GM18873 (cell line): ENCODE measurements at regions not wholly inside any gene's neighbourhood (a gene's known extent, or its start where the extent isn't known, plus 50 kb on each side); places are given as distances from the start of the nearest gene placed in this dataset.
"Not testable (repeated sequence)": the region's sequence is repeated elsewhere in the genome, so short reads cannot be mapped to it uniquely, and the experiment has no call there.

Experiments used
- ATAC-seq: cut with Tn5 transposase; IDR thresholded peaks from one replicate; pipeline ENCODE4 v1.9.1; 2021; ENCODE audit warnings: mild to moderate bottlenecking, moderate library complexity, moderate number of reproducible peaks; ENCODE audit not compliant: unreplicated experiment, low FRiP score

GRCh38 chr16:29139901-29140855 lies 155.3 kb downstream of the LAT start:
- ATAC-seq: not testable (repeated sequence)

- ATAC-seq: no peak
Observed at GRCh38 chr16:29139261-29139802, 154.5 kb downstream of the LAT start.

DNA sequence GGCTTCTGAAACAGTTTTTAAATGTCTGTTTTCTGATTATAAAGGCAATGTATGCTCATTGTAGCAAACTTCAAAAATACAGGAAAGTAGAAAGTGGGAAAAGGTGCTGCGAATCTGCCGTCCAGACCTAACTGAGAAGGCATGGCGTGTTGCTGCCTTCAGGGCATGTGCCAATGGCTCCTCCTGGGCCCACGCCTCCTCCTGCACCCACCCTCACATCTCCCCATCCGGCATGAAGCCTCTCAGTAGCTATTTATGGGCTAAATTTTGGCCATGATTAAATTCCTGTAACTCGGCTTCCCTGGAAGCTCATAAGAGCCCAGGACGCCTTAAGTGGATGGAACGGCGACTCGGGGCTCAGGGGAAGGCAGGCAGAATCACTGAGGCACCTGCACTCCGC lies 153.8 kb downstream of the LAT start:
- not testable (repeated sequence) for ATAC-seq

DNA sequence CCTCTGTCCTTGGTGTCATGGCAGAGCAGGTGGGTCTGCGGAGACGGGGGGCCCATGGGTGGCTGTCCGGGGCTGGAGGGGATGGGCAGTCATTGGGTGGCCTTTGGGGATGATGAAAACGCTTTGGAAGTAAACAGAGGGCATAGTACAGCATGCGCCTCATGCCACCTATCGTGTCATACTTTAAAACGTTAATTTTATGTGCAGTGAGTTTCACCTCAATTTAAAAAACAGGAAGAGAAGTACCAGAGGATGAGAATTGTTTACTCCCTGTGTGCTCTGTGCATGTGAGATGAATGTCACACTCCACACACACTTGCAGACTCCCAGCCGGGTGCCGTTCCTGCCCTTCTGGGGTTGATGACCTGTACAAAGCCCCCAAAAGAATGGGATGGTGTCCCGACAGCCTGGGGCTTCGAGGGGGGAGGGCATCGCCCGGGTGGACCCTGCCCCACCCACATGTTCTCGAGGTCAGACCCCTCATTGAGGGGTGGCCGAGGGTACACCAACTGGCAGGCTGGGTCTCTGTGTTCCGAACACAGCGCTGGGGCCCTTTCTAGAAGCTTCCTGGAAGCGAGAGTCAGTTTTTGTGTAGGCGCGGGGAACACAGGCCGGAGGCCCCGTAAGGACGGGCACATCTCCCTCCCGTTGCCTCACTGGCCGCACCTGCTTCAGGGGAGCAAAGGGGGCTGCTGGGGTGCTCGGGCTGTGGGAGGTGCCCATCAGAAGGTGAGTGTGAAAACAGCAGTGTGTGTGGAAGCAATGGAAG lies 153.2 kb downstream of the LAT start:
- not testable (repeated sequence) for ATAC-seq

DNA sequence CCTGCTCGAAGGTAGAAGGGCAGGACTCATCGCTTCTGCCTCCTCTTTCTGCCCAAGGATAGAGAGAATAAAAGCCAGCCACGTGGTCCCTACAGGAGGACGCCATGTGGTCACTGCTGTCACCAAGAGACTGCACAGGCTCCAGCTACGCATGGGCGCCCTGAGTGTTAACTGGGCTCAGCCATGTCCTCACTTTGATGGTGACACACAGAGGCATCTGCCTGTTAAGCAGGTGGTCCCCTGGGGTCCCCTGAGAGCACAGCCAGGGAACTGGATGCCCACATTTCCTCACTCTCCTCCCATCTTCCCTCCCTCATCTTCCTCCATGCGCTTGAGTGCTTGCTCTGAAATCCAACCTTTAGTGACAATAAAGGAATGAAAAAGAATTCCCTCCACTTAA lies 152.6 kb downstream of the LAT start:
- ATAC-seq: not testable (repeated sequence)

- not testable (repeated sequence) for ATAC-seq
Observed at GRCh38 chr16:29136916-29137315, 152.1 kb downstream of the LAT start.

- ATAC-seq: not testable (repeated sequence)
Observed at GRCh38 chr16:29136046-29136696, 151.3 kb downstream of the LAT start.

- not testable (repeated sequence) for ATAC-seq
Observed at GRCh38 chr16:29135098-29135497, 150.2 kb downstream of the LAT start.

GRCh38 chr16:29133681-29134430 lies 149.0 kb downstream of the LAT start:
- ATAC-seq: not testable (repeated sequence)

DNA sequence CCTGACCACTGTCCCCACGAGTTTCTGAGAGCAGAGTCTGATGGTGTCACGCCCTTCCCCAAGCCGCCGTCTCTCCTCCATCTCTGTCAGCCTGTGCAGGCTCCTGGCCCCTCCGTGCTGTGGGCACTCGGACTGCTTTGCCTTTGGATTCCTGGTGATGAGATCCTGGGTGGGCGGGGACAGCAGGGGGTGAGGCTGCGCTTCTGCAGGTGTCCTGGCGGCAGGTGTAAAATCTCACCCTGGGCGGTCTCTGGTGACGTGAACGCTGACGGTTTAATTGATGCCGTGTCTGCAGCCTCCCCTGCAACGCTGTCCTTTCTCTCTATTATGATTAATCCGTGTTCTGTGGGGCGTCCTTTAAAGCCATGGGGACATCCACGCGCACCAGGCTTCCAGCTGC lies 148.0 kb downstream of the LAT start:
- not testable (repeated sequence) for ATAC-seq

GRCh38 chr16:29132444-29132843 lies 147.6 kb downstream of the LAT start:
- not testable (repeated sequence) for ATAC-seq

DNA sequence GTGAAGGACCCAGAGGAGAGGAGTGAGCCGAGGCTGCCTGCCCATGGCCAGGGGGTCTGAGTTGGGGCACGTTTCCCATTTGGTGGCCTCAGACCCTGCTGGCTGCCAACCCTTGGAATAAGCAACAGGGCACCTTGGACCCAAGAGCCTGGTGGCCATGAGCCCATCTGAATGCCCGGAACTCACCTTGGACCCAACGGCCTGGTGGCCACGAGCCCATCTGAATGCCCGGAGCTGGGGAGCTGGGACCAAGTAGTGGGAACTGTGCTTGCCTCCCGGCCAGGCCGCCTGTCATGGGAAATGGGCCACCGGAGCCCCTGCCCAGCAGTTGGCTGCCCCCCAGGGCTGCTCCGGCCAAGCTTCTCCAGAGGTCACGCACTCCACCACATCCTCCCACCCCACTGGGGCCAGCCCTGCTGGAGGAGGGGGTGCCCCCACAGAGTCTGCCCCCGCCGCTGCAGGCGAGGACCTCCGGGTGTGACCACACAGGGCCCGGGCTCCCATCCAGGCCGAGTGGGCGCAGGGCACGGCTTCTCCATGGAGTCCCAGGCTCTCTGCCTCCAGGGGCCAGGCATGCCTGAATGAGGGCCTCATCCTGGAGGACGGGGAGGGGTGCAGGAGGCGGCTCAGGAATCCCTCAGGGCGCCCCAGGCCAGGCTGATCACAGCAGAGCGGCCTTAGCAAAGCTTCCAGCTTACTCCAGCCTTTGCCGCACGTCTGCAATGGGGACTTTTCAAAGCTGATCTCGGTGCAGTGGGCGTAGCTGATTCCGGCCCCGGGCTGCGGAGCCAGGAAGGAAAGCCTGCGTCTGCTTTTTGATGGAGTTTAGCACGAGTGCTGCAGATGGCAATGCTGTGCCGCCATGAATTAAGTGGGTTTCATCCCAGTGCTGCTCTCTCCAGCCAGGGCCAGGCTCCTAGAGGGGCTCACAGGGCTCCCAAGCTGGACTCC lies 146.3 kb downstream of the LAT start:
- ATAC-seq: not testable (repeated sequence)

DNA sequence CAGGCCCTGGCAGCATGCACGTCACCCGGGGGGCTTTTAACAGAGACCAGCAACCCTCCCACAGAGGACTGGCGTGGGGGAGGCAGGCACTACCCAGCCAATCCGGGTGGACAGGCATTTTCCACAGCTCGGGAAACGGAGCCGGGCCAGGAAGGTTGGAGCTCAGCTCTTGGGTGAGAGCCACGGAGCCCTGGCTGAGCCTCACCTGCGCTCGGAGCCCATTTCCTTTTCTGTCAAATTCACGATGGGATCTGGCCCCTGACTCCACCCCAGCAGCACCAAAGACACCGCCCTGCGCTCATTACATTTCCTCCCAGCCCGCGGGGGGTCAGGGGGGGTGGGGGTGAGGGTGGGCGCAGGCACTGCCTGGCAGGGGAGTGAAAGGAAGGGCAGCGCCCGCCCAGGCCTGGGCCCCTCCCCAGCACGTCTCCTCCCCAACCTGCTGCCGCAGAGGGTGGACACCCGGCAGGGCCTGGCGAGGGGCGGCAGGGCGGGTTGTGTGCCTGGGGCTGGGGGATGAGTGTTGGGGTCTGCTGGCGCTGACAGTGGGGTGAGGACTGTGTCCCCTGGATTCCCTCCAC lies 145.4 kb downstream of the LAT start:
- ATAC-seq: not testable (repeated sequence)

DNA sequence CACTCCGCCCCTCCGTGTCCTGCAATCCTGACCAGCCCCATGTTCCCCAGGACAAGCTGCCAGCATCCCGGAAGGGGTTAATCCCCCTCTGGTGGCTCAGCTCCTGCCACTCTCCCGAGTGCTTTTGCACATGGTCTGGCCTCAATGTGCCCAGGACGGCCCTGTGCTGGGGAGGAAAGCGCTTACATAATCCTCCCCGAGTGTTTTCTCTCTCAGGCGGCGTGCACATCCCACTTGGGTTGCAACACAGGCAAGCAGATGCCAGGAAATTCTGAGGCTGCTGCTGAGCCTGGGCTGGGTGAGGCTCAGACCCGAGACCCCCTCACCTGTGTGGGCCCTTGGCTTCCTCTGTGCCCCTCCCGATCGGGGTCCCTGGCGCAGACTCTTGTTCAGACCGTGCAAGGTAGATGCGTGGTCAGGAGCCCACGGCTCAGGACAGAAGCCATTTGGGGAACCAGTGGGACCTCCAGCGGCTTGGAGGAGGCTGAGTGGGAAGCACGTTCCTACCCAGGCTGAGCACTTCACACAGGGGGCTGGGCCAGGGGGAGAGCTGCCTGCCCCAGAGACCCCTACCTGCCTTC lies 144.7 kb downstream of the LAT start:
- not testable (repeated sequence) for ATAC-seq

DNA sequence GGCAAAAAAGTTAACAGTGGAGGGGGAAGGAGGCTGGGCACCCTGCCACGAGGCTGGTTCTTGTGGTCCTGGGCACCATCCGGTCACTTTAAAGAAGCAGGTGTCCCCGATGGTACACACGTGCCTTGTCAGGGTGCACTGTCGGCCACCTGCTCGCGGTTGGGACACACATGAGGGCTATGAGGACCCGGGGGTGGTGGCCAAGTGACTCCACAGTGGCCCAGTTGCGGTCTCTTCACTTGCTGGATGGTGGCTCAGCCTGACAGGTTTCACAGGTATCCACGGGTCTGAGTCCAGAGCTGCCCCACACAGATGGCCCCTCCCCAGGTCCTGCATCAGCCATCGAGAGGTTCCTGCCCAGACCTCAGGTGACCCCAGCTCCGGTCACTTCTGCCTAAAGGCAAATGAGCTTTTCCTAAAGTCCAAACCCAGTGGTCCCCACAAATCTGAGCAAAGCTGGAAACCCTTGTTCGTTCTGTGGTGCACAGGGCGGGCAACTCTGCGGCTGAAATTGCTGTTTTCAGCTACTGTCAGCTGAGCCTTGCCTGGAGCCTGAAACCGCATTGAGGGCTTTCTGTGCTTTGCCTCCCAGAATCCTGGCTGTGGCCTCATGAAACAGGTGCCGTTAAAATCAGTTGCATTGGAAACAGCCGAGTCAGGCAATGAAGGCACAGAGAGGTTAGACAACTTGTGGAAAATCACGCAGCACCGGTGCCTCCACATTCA lies 144.0 kb downstream of the LAT start:
- ATAC-seq: not testable (repeated sequence)

DNA sequence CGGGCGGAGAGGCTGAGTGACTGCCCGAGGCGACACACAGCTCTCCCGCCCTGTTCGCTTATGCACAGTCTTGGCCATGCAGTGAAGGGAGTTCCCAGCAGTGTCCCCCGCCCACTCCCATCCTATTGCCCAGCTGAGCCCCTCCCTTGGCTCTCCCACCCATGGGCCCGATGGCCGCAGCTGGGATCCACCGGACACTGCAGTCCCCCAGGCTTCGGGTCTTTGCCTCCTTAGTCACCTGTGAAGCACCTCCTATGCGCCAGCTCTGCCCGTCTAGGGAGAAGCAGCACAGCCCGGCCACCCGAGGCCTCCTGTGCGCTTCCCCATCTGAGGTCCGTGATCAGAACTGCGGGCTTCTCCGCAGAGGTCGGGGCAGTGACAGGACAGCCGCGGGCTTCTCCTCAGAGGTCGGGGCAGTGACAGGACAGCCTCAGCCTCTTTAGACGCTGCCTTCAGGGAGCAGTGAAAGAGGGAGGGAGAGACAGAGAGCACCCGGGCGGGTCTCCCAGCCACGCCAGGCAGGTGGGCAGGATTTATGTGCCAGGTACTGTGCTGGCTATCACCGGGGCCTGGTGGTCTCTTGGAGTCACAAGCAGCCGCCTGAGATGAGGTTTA lies 143.1 kb downstream of the LAT start:
- not testable (repeated sequence) for ATAC-seq

DNA sequence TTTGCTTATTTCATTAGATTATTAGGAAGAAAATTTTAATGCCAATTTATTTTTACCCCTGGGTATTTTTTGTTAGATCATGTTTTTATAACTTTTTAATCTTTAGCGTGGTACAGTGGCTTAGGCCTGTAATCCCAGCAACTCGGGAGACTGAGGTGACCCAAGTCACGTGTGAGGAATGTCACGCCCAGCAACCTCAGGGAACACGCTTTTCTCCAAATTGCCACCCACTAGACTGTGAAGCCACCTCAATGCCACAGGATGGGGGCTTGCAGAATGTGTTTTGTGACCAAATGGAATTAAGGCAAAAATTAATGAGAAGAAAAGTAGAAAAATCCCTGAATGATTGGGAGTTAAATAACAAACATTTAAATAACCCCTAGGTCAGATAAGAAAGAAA lies 141.8 kb downstream of the LAT start:
- no peak for ATAC-seq
